NCI-H774 (cell line): ENCODE measurements at regions not wholly inside any gene's neighbourhood (a gene's known extent, or its start where the extent isn't known, plus 50 kb on each side); places are given as distances from the start of the nearest gene placed in this dataset.
A peak's percentile ranks its signal among the peaks of the same experiment; 100 is the strongest.

Experiments used
- DNase-seq: peaks from one replicate; lab custom pipeline; 2025; lab: John Stamatoyannopoulos, UW

DNA sequence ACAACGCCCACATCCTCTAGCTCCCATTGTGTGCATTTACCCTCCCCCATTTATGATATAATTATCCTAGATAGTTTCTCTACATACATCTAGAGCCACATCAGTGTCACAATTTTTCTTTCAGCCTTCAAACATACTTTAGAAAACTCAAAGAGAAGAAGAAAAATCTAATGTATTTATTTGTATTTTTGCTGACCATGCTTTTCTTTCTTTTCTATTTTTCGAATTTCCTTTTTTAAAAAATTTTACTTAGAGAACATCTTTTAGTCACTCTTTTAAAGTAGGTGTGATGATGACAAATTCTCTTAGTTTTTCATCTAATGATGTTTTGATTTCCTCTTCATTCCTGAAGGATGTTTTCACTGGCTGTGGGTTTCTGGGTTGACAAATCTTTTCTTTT, 117.0 kb upstream of the CHL1 start:
- DNase-seq, result no peak

DNA sequence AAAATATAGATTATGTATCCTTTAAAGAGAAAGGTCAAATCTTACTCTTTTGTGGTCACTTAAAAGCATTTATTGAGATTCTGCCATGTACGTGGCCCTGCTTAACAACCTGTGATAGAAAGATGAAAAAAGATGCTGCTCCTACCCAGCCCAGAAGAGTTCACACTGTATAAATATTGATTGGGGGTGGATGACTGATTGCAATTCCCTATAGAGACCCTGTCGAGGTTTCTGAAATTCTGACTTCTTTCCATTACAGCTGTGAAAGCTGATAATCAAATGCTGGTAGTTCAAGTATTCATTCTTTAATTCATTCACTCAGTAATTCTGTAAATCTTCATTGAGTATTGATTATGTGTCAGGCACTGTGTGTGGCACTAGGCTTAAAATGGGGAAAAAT, 114.1 kb upstream of the CHL1 start:
- no peak for DNase-seq

DNA sequence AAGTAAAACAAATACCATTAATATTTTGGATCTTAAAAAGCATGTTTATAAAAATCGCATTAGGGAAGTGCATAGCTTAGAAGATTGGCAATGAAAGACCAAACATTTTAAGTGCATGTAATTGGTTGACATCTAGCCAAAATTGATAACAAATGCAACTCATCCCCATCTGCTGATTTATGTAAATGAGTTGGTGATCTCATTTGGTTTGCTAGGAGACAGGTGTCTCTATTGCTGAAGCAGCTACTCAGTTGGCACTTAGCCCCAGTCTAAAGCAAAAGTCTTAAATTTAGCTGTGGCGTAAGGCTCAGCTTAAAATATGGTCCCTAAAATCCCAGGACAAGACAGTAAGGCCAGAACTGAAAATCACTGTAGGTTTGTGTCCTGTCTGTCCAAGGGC, 113.5 kb upstream of the CHL1 start:
- DNase-seq, result no peak

DNA sequence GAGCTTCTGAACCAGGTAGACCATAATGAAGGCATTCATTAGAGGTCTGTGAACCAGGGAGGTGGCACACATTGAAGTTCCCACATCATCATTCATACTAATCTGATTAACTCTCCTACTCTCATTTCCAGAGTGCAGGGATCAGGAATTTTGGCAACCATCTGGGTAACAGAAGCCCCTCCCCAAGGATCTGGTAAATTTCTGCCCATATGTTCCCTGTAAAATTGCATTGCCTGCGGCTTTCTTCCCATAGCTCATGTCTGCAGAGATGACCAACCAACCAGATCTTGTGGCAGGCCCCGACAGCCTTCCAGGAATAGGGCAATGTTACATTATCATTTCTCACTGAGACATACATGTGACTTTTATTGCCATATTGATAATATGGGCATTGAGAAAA, 111.4 kb upstream of the CHL1 start:
- no peak for DNase-seq

DNA sequence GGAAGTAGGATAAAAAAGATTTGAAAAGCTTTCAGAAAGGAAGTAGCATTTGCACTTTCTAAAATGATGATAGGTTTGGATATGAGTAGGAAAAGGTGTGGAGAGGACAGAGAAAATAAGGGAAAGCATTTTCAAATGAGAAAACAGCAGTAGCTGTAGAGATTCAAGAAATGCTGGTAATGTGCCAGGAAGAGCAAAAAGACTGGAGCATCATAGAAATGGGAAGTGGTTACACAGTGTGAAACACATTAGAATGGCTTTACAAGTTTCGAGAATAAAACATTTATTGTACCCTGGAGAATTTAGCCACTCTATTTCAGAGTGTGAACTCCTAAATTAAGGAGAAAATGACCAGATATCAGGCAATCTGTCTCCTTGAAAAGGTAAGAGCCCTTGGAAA, 108.3 kb upstream of the CHL1 start:
- no peak for DNase-seq

DNA sequence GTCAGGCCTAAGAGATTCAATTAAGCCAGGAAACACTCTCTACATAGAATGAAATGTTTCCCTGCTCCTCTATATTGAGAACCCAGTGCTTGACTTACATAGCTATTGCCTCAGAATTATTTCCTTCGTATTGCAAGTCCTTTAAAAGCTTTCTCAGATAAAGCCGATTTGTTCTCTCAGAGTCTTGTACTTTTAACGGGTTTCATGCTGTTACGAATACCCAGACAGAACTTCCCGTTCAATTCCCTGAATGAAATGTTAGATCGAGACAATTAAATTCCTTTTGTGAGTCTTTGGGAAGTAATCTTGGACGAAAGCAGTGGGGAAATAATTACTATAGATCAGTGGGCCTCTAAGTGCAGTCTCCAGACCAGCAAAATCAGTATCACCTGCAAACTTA, 102.8 kb upstream of the CHL1 start:
- DNase-seq, result no peak

DNA sequence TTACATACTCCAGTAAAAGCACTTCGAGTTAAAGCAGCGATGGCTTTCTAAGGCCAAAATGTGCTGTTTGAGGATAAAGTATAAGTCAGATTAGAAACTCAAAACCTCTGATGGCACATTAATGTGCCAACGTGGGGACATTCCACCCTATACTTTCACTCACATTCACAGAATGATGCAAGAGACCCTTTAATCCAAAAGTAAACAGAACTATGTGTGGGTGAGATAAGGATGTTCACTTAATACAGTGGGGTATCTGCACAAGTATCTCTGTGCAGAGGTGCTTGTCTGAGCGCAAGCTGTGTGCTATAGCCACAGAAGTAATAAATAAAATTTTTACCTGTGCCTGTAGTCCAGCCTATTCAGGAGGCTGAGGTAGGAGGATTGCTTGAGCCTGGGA, 100.3 kb upstream of the CHL1 start:
- DNase-seq, result no peak

DNA sequence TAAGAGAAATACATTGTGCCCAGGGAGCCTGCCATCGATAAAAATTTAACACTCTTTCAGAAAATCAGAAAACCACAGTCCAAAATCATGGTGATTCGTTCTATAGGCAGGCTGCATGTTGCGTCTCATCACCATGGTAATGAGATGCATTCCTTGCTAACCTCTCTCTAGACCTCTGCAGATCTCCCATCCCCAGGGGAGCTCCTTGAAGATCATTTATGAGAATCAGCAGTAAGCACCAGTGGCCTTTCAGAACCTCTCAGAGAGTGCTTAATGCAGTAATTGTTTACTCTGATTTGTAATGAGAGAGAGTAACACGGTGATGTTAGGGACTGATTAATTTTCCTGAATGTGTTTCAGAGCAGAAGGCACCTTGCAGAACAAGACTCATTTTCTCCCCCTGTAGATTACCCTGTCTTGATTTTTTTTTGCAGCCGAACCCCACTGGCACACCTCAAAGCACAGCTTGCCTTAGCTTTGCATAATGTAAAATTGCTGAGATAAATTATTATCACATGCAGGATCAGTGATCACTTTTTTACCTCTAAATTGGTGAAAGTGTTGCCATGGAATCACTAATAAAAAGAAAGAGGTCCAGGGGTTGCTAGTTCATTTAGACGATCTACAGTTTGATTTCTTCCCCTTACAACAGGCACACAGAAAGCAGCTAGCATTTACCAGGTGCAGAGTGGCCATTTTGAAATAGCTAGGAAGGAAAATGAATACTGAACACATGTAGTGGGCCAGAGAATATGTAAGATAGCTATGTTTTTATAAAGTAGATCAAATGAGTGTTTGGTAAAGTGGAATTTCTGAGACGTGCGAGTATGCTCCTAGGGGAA, 98.9 kb upstream of the CHL1 start:
- DNase-seq, result no peak

DNA sequence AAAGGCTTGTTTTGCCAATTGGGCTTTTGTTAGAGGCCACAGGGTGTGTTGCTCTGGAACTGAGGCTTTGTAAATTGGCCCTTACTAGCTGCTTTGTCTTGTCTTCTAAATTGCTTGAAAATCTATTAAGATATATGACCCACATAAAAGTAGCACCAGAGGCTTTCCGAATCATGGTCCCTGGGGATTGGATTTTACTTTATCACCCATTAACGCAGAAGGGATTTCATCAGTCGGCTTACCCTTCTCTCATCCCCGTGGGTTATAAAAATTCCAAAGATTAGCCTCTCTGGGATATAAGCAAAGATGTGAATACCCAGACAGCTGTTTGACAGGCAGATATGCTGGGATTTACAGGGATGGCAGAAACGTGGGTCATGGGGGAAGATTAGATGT, 98.3 kb upstream of the CHL1 start:
- no peak for DNase-seq

DNA sequence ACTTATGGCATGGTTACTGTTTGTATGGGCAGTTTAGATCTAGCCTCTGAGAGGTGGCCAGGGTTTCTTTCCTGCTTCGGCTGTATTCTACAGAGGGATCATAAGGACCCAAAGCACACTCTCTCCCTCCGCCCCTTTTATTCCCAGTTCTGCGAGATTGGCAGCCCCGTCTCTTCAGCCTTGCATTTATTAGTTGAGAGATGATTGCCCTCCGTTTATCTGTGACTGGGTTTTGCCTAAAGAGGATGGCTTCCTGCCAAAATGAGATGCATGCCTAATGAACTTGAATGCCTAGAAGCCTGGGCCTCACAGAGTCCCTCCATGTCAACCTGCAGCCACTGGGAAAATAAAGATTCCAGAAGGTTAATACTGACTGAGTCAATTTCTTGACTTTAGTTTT, 97.1 kb upstream of the CHL1 start:
- no peak for DNase-seq

DNA sequence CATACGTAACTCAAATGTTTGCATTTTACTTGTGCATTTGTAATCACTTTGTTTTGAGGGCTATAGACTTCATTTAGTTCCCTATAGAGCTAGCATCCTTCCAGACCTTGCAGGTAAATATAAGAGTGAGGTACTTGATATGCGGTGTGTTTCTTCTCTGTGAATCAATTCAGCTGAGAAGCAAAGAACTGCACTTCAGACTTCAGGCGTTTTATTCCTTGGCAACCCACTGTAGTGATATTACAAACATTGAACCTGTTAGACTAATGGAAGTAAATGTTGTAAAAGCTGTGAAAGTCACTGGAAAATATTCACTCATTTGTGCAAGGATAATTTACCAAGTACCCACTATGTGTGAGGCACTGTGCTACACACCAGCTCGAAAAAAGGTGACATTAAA, 94.1 kb upstream of the CHL1 start:
- DNase-seq, result no peak

DNA sequence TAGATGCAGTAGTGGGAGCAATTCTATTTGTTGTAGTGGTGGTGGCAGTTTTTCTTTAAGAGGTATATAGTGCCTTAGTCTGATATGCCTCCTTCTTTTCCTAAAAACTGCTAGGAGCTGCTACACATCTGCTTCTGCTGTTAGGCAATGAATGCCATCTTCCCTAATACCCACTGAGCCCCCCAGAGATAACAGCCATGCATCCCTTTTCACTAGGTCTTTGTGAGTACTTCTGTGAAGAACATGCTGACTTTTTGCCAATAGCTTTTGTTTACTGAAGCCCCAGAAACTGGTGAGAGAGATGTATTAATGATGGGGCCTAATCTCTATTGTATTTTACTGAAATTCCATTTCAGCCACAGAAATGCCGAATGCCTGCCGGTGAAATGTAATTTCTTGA, 92.6 kb upstream of the CHL1 start:
- DNase-seq, result no peak

DNA sequence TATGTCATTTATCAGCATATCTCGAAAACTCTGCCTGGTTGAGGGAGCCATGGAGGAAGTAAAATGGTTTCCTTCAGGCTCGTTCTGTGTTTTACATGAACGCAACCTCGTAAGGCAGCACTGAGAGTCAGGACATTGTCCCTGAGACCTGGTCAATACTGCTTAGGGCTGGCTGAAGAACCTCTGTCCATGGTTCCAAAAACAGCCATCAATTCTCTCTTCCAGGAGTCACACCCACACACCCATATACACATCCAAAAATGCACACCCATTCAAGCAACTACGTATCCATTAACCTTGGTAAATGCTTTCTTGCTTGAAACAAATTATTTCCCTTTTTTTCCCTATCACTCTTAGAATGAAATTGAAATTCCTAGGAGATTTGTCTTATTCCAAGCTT, 91.0 kb upstream of the CHL1 start:
- no peak for DNase-seq

DNA sequence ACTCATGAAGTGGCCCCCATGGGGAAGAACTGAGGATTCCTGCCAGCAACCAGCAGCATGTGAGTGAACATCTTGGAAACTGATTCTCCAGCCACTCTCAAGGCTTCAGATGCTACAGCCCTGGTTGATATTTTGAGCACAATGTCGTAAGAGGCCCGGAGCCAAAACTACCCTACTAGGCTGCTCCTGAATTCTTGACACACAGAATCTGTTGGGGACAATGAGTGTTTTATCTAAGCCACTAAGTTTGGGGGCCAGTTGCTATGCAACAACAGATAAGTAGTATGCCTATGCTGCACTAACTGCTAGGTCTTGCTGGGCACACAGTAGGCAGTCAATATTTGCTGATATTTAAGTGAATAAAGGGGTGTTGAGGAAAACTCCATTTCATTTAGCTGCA, 89.9 kb upstream of the CHL1 start:
- DNase-seq, result no peak

DNA sequence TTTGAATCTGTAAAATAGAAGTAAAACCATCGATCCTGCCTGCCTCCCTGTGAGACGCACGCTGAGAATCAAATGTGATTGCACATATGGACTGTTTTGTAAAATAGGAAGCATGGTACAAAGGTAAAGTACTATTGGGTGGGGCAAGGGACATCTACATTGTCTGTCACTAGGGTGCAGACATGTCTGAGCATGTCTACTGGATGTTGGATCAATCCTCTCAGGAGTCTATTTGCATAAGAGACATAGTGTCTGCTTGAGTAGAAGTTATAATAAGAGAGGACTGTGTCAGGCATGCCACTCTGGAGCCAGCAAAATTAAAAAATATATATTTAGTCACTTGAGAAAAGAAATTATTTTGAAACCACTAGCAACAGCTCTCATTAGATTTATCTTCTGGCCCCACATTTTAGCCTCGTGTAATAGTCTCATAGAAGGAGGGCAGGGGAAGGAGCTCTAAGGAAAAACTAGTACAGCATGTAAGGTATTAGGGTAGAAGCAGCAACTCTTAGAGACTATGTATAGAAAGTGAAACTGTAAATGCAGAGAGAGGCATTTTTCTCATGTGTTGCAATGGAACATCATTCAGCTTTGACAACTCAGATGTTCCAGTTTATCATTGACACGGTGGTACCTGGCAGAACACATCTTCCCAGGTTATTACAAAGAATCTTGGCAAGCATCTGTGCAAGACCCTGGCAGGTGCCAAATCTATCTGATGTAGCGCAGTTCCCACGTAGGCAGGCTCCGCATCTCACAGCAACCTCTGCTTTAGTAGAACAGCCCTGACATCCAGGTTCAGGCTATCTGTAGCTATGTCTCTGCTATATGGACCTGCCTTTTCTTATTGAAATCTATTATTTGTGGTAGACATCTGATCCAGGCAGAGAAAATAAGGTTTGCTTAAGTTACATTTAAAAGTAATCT, 85.2 kb upstream of the CHL1 start:
- DNase-seq, result peak; percentile 16

DNA sequence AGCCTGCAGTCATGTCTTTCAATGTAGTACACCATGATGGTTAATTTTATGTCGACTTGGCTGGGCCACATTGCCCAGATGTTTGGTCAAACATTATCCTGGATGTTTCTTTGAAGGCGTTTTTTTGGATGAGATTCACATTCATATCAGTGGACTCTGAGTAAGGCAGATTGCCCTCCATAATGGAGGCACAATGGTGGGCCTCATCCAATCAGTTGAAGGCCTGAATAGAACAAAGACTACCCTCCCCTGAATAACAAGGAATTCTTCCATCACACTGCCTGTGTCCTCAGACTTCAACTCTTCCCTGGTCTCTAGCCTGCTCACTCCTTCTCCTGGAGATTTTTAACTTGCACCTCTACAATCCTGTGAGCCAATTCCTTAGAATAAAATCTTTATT, 83.8 kb upstream of the CHL1 start:
- no peak for DNase-seq

DNA sequence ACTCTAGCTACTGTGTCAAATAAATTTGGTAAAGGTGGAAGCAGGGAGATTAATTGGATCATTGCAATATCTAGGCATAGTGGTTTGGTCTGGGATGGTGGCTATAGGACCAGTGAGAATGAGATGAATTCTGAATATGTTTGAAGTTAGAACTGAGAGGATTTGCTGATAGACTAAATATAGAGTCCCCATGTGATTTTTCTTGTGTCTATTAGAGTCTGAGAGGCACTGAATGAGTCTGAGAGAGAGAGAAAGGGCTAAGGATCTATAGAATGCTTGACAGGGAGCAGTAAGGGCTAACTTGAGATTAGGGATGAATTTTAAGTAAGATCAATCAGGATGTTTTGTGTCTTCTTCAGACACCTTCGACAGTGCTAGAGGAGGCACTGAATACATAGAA, 77.9 kb upstream of the CHL1 start:
- DNase-seq, result no peak

DNA sequence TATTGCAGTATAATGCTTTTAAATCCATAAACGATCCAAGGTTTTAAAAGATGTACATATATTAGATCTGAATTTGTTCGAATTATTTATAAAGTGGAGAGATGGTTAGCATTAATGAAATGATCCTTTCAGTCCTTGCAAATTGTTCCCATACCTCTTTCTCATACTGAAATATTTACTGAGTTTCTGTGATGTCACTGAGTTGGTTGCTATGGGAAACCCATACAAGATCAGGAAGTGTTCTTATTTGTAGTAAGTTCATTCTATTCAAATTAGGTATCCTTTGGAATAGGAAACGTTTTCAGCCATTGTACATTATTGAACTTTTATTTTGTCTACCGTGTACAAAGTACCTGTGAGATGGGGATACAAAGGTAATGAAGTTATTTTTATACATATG, 73.2 kb upstream of the CHL1 start:
- peak; percentile 32 for DNase-seq

DNA sequence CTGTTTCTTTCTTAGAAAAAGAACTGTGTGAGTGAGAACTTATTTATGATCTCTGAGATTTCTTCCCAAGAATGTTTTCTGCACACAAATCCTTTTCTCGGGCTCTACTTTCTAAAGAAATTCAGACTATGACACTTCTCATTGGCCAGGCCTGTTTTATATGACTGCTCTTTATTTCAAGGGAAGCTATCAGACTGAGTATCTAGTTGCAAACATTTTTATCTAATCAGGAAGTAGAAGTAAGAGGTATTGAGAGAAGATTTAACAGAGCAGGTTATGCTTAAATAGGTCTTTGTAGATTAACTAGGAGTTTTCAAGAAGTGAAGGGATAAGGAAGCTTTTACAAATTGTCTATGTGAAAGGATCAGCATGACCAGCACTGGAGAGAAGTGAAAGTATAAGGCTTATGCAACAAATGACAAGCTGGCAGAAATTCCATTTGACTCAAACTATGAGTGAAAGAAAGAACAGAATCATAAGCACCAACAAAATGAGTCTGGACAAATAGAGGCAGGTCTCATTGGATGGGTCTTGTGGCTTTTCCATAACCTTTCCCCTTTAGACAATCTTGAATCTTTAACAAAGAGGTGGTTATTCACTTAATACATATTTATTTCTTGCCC, 71.9 kb upstream of the CHL1 start:
- DNase-seq, result no peak

DNA sequence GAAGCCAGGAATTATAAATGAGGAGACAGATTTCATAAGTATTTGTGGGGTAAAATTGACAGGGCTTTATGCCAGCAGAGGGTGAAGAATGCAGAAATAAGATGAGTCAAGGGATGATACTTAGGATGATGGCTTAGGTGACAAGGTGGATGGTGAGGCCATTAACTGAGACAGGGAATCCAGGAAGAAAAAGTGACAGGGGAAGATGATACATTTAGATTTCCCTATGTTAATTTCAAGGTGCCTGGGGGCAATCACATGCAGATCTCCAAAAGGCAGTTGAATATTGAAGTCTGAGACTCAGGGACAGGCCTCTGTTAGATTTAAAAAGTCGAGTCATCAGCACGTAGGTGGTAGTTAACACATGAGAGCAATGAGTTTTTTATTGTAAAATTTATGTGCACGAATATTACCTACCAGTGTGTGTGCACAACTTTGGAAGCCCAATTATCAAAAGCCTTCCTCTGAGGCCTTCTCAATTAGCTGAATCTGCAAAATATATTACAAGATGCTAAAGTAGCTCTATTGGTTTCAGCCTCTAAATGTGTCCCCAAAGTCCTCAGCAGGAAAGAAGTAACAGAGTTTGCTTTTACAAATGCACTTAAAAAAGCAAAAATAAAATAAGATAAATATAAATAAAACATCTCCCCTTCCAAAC, 67.9 kb upstream of the CHL1 start:
- no peak for DNase-seq

DNA sequence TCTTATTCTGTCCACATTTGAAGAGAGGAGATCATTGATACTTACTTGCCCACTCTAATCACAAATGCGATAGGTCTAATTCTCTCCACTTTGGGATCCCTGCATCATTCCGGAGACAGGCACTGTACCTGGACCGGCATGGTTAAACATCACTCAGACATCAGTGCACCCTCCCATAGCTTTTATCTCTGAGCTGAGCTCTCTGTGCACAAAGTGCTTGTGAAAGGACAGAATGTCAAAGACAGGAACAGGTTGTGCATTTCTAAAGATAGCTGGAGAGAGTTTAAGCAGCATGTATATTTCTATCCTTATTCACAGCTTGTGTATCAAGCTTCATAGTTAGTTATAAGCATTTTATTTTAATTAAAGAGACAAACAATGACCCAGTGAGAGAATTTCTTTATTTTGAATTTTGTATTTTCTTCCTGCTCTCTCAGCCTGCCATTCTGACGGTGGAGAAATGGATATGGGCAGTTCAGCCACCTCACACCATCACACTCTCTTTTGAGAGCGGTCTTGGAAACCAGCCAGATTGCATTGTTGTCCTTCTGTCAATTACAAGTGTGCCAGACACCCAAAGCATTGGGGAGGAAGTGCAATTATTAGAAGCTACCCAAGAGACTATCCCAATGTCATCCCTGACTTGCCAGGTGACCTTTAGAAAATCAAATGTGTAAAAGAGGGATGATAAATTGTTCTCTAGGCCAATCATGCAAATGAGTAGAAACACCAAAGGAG, 65.2 kb upstream of the CHL1 start:
- DNase-seq, result peak; percentile 37

DNA sequence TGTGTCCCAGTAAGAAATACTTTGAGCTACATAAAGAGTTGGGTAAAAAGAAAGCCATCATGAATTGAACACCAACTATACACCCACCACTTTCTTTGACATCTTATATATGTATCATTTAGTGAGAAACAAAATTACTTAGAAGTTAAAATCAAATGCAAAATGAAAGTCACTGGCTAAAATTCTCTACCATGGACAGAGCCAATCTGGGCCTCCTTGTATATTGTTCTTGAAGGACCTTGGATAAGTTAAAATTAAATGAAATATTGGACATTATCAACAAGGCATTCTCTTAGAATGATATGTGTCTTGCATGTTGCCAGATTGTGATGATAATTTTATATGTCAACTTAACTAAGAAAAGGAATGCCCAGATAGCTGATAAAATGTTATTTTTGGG, 64.2 kb upstream of the CHL1 start:
- DNase-seq, result no peak
